Cardiac fibroblast (primary cell): ENCODE measurements at regions not wholly inside any gene's neighbourhood (a gene's known extent, or its start where the extent isn't known, plus 50 kb on each side); places are given as distances from the start of the nearest gene placed in this dataset.

Source experiments
- DNase-seq, 2 donors: peaks; one replicate each; pipeline versions ENCODE4 v3.0.0 to v3.0.0-alpha.2; 2010; ENCODE audit warnings: low read depth in 2 of 2
- H3K4me3 ChIP-seq, 2 donors: replicated peaks in 1 of 2; 1 replicate in 1 of 2; 2 replicates in 1 of 2; pipeline ENCODE4 v1.5.1; 2011; ENCODE audit warnings: low read depth in 2 of 2, low read length in 2 of 2, mild to moderate bottlenecking in 2 of 2, moderate library complexity in 1 of 2
- CTCF ChIP-seq: IDR thresholded peaks from one replicate; pipeline ENCODE4 v1.5.1; 2011; ENCODE audit warnings: low read depth, mild to moderate bottlenecking, low read length, inconsistent platforms

GRCh38 chr15:98142572-98142971 is 182.1 kb downstream of the ARRDC4 start:
- no peak overlapping the region for H3K4me3 ChIP-seq
- DNase-seq, result no peak
- TF ChIP-seq CTCF, result no peak

DNA sequence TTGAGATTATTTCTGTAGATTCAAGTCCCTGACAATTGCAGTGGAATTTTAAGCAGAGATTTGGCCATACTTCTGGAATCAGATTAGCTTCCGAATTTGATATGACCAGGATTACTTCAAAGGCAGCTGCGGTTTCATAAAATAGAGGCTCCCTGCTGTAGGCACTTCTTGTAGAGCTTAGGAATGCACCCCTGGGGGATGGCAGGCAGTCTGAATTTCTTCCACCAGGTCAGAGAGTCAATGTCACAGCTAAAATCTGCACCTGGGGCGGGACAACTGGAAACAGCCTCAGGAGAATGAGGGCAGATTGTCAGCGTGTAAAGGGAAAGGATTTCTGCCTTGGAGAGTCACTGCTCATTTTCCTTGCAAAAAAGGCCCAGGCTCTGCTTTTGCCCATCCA is 182.6 kb downstream of the ARRDC4 start:
- DNase-seq, result no peak
- TF ChIP-seq CTCF, result no peak
- H3K4me3 ChIP-seq, result no peak overlapping the region

GRCh38 chr15:98144388-98144787 is 183.9 kb downstream of the ARRDC4 start:
- no peak for TF ChIP-seq CTCF
- no peak for DNase-seq
- no peak overlapping the region for H3K4me3 ChIP-seq

DNA sequence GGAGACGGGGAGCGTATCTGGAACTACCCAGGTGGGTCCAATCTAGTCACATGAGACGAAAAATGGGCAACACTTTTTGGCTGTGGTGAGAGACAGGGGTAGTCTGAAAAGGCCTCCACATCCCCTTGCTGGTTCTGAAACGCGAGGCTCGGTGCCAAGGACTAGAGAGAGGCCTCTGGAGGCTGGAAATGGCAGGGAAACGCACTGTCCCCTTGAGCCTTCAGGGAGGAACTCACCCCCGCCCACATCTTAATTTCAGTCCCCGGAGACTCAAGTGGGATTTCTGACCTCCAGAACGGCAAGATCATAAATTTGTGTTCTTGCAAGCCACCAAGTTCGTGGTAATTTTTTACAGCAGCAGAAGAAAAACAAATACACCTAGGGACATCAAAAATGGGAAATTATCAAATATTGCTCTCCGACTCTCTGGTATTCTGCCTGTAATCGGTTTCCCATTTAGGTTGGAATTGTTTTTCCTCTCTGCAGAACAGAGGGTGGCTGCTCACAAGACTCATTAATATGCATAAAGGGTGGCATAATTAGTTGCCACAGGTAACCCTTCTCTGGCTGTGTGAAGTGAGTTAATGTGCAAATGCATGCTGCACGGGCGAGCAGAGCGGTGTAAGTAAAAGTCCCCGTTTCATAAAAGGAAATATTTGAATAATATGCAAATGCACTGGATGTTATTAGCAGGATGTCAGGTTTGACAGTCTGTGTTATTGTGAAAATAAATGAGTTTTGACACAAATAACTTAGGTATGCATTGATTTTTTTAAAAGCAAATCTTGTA is 185.7 kb downstream of the ARRDC4 start:
- DNase-seq, result no peak
- H3K4me3 ChIP-seq, result no peak overlapping the region
- TF ChIP-seq CTCF, result no peak

GRCh38 chr15:98147415-98147814 is 186.9 kb downstream of the ARRDC4 start:
- no peak for TF ChIP-seq CTCF
- no peak for DNase-seq
- H3K4me3 ChIP-seq, result no peak overlapping the region

DNA sequence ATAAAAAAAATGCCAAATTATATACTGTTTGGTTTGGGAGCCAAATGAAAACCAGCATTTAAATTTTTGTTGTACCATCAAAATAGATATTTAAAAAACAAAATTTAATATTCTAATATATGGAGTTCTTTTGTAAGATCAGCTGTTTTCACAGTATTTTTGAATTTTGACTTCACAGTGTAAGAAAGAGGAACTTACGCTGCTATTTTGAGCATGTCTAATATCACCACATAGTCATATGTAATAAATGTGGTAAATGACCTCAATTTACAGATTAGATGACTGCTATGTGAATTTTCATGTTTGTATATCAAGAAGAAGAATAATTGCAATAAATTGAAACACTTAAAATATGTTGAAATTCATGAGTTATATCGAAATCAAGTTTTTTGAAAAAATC is 189.6 kb downstream of the ARRDC4 start:
- no peak for DNase-seq
- no peak overlapping the region for H3K4me3 ChIP-seq
- no peak for TF ChIP-seq CTCF

GRCh38 chr15:98150536-98150935 is 190.0 kb downstream of the ARRDC4 start:
- DNase-seq, result no peak
- TF ChIP-seq CTCF, result no peak
- no peak overlapping the region for H3K4me3 ChIP-seq
